Liver (tissue), 8 donors: ENCODE measurements at regions not wholly inside any gene's neighbourhood (a gene's known extent, or its start where the extent isn't known, plus 50 kb on each side); places are given as distances from the start of the nearest gene placed in this dataset.

ENCODE experiments used
- DNase-seq: peaks from one replicate; pipeline ENCODE4 v3.0.0-alpha.2; 2017; ENCODE audit warnings: low spot score
- H3K27ac ChIP-seq, 2 donors: one replicate each; pipeline ENCODE4 v1.7.0; 2013; ENCODE audit warnings: inconsistent platforms in 2 of 2, low read length in 2 of 2, control low read depth in 1 of 2, low read depth in 1 of 2, mild to moderate bottlenecking in 1 of 2
- H3K27me3 ChIP-seq, 4 donors: one replicate each; pipeline versions ENCODE4 v1.6.1 to v1.7.0; 2013; ENCODE audit warnings: low read length in 3 of 4, inconsistent platforms in 1 of 4, mild to moderate bottlenecking in 1 of 4, moderate library complexity in 1 of 4; ENCODE audit not compliant: control insufficient read depth in 4 of 4, insufficient read depth in 4 of 4
- H3K36me3 ChIP-seq, 4 donors: one replicate each; pipeline versions ENCODE4 v1.6.1 to v1.7.0; 2013; ENCODE audit warnings: low read length in 3 of 4, mild to moderate bottlenecking in 3 of 4, low read depth in 1 of 4, moderate library complexity in 1 of 4; ENCODE audit not compliant: control insufficient read depth in 4 of 4, insufficient read depth in 3 of 4
- H3K4me1 ChIP-seq, 4 donors: one replicate each; pipeline versions ENCODE4 v1.6.1 to v1.7.0; 2013; ENCODE audit warnings: low read length in 3 of 4, mild to moderate bottlenecking in 3 of 4, moderate library complexity in 1 of 4; ENCODE audit not compliant: control insufficient read depth in 4 of 4, insufficient read depth in 4 of 4
- H3K4me3 ChIP-seq, 3 donors: one replicate each; pipeline versions ENCODE4 v1.6.1 to v1.7.0; 2013; ENCODE audit warnings: low read length in 3 of 3, control low read depth in 1 of 3, low read depth in 1 of 3, mild to moderate bottlenecking in 1 of 3
- H3K9ac ChIP-seq, 2 donors: one replicate each; pipeline ENCODE4 v1.7.0; 2013; ENCODE audit warnings: low read length in 2 of 2, mild to moderate bottlenecking in 2 of 2, moderate library complexity in 2 of 2, control low read depth in 1 of 2, low read depth in 1 of 2
- H3K9me3 ChIP-seq, 4 donors: one replicate each; pipeline versions ENCODE4 v1.6.1 to v1.7.0; 2013; ENCODE audit warnings: low read length in 3 of 4; ENCODE audit not compliant: control insufficient read depth in 4 of 4
- ATF3 ChIP-seq: IDR thresholded peaks from 2 replicates; pipeline ENCODE4 v1.6.1; 2016; ENCODE audit warnings: antibody characterized with exemption
- CTCF ChIP-seq: fragments of 150-350 bp; IDR thresholded peaks from 2 replicates; pipeline ENCODE4 v1.5.1; 2017; ENCODE audit warnings: improper control_type of control experiment, low read depth, low read length; ENCODE audit not compliant: missing input control
- EGR1 ChIP-seq, 2 donors: IDR thresholded peaks; 2 replicates each; pipeline ENCODE4 v1.6.1; 2016 to 2018; ENCODE audit warnings: antibody characterized with exemption in 2 of 2, low read depth in 2 of 2
- FOXA1 ChIP-seq: IDR thresholded peaks from 2 replicates; pipeline ENCODE4 v1.6.1; 2016; ENCODE audit warnings: antibody characterized with exemption
- FOXA2 ChIP-seq: IDR thresholded peaks from 2 replicates; pipeline ENCODE4 v1.6.1; 2016; ENCODE audit warnings: antibody characterized with exemption
- GABPA ChIP-seq, 2 donors: IDR thresholded peaks in 1 of 2; conservative IDR thresholded peaks in 1 of 2; 2 replicates each; pipeline ENCODE4 v1.6.1; 2016; ENCODE audit warnings: antibody characterized with exemption in 2 of 2, mild to moderate bottlenecking in 1 of 2, moderate library complexity in 1 of 2
- HNF4A ChIP-seq, 2 donors: conservative IDR thresholded peaks; 2 replicates each; pipeline ENCODE4 v1.6.1; 2016; ENCODE audit warnings: antibody characterized with exemption in 2 of 2, mild to moderate bottlenecking in 2 of 2
- HNF4G ChIP-seq: IDR thresholded peaks from 2 replicates; pipeline ENCODE4 v1.6.1; 2016; ENCODE audit warnings: antibody characterized with exemption
- JUND ChIP-seq, 2 donors: IDR thresholded peaks; 2 replicates each; pipeline ENCODE4 v1.6.1; 2016; ENCODE audit warnings: antibody characterized with exemption in 2 of 2
- MAX ChIP-seq: IDR thresholded peaks from 2 replicates; pipeline ENCODE4 v1.6.1; 2016; ENCODE audit warnings: antibody characterized with exemption
- NR2F2 ChIP-seq: IDR thresholded peaks from 2 replicates; pipeline ENCODE4 v1.6.1; 2016; ENCODE audit warnings: antibody characterized with exemption
- RAD21 ChIP-seq, 2 donors: IDR thresholded peaks; 2 replicates each; pipeline ENCODE4 v1.6.1; 2016; ENCODE audit warnings: antibody characterized with exemption in 2 of 2, mild to moderate bottlenecking in 2 of 2
- REST ChIP-seq: IDR thresholded peaks from 2 replicates; pipeline ENCODE4 v1.6.1; 2016; ENCODE audit warnings: antibody characterized with exemption, mild to moderate bottlenecking
- RXRA ChIP-seq, 2 donors: IDR thresholded peaks; 2 replicates each; pipeline ENCODE4 v1.6.1; 2017 to 2018; ENCODE audit warnings: antibody characterized with exemption in 2 of 2, mild to moderate bottlenecking in 1 of 2
- SP1 ChIP-seq: IDR thresholded peaks from 2 replicates; pipeline ENCODE4 v1.6.1; 2018; ENCODE audit warnings: antibody characterized with exemption, mild to moderate bottlenecking
- TAF1 ChIP-seq: conservative IDR thresholded peaks from 2 replicates; pipeline ENCODE4 v1.6.1; 2016; ENCODE audit warnings: antibody characterized with exemption, mild to moderate bottlenecking
- YY1 ChIP-seq: IDR thresholded peaks from 2 replicates; pipeline ENCODE4 v1.6.1; 2016; ENCODE audit warnings: antibody characterized with exemption, mild to moderate bottlenecking
- ZBTB33 ChIP-seq: IDR thresholded peaks from 2 replicates; pipeline ENCODE4 v1.6.1; 2016; ENCODE audit warnings: antibody characterized with exemption
- WGBS: extraction: QIAGEN DNeasy Blood & Tissue Kit; methylation state at CpG from one replicate; pipeline ENCODE4 v1.1.7; 2013; 5-methylcytosine and 5-hydroxymethylcytosine counted together
- donor health status: healthy.
- donor health status: healthy.
- donor health status: healthy.
- donor health status: healthy.
- donor health status: healthy.

- Histone ChIP-seq H3K4me1 (no peaks in the 10 kb centered on the region), H3K9me3 (peaks cover 0 to 1% (median 0%) of the 10 kb centered on the region in 4 donors), H3K27me3 (no peaks in the 10 kb centered on the region), H3K4me3 (no peak overlapping the region), H3K36me3 (no peaks in the 10 kb centered on the region), H3K9ac (no peak overlapping the region), H3K27ac (no peak overlapping the region)
- no peak for DNase-seq
- TF ChIP-seq FOXA2 = no peak
- TF ChIP-seq TAF1 = no peak
- TF ChIP-seq MAX = no peak
- no peak for TF ChIP-seq ATF3
- no peak for TF ChIP-seq RXRA (IDR thresholded peaks at IDR 0.05)
- no peak for TF ChIP-seq JUND (IDR thresholded peaks at IDR 0.05)
- no peak for TF ChIP-seq FOXA1
- TF ChIP-seq REST = no peak
- no peak for TF ChIP-seq EGR1 (IDR thresholded peaks at IDR 0.05; ENCODE audit: low read depth in 2 of 2)
- TF ChIP-seq GABPA (IDR thresholded peaks at IDR 0.05 in 1 of 2, conservative IDR thresholded peaks at IDR 0.05 in 1 of 2) = no peak
- TF ChIP-seq CTCF = no peak
- TF ChIP-seq NR2F2 = no peak
- TF ChIP-seq HNF4A (conservative IDR thresholded peaks at IDR 0.05) = no peak
- no peak for TF ChIP-seq RAD21 (IDR thresholded peaks at IDR 0.05)
- TF ChIP-seq SP1 = no peak
- no peak for TF ChIP-seq HNF4G
- no peak for TF ChIP-seq ZBTB33
- TF ChIP-seq YY1 = no peak
- WGBS = 92% methylated on average over 4 of the region's 4 CpGs
Observed at GRCh38 chr7:33770576-33770975, 134.8 kb upstream of the BMPER start.

- Histone ChIP-seq H3K4me3 (no peak overlapping the region), H3K27me3 (no peaks in the 10 kb centered on the region), H3K36me3 (no peaks in the 10 kb centered on the region), H3K9ac (no peak overlapping the region), H3K4me1 (no peaks in the 10 kb centered on the region), H3K27ac (no peak overlapping the region), H3K9me3 (no peaks in the 10 kb centered on the region)
- 96% methylated on average over 3 of the region's 3 CpGs for WGBS
- DNase-seq = no peak
- no peak for TF ChIP-seq FOXA2
- no peak for TF ChIP-seq JUND (IDR thresholded peaks at IDR 0.05)
- TF ChIP-seq RAD21 (IDR thresholded peaks at IDR 0.05) = no peak
- no peak for TF ChIP-seq NR2F2
- no peak for TF ChIP-seq SP1
- TF ChIP-seq HNF4A (conservative IDR thresholded peaks at IDR 0.05) = no peak
- TF ChIP-seq REST = no peak
- TF ChIP-seq ATF3 = no peak
- TF ChIP-seq MAX = no peak
- TF ChIP-seq ZBTB33 = no peak
Observed at GRCh38 chr7:33771422-33771821, 133.9 kb upstream of the BMPER start.
